GM12892 (cell line): ENCODE measurements at regions not wholly inside any gene's neighbourhood (a gene's known extent, or its start where the extent isn't known, plus 50 kb on each side); places are given as distances from the start of the nearest gene placed in this dataset.

Experiments used
- POLR2A ChIP-seq: IDR thresholded peaks from 2 replicates; pipeline ENCODE4 v1.6.1; 2011; ENCODE audit warnings: low read depth, low read length, control low read depth
- POLR2AphosphoS5 ChIP-seq: IDR thresholded peaks from 2 replicates; pipeline ENCODE4 v1.6.1; 2011; ENCODE audit warnings: low read depth, low read length, control low read depth

- TF ChIP-seq POLR2A (no peak), POLR2AphosphoS5 (no peak)
Observed at GRCh38 chr7:49631960-49632359, 141.5 kb upstream of the VWC2 start.
